Astrocyte (in vitro differentiated cells and primary cell): ENCODE measurements at regions not wholly inside any gene's neighbourhood (a gene's known extent, or its start where the extent isn't known, plus 50 kb on each side); places are given as distances from the start of the nearest gene placed in this dataset.

Source experiments
- CTCF ChIP-seq: IDR thresholded peaks from 2 replicates; pipeline ENCODE4 v1.5.1; 2011; ENCODE audit warnings: low read depth, mild to moderate bottlenecking, inconsistent platforms, low read length, moderate library complexity; ENCODE audit not compliant: insufficient read depth
- EZH2 ChIP-seq: IDR thresholded peaks from 2 replicates; pipeline ENCODE4 v1.6.1; 2012; ENCODE audit warnings: mild to moderate bottlenecking, low read length, inconsistent platforms; ENCODE audit not compliant: insufficient read depth

- TF ChIP-seq CTCF: no peak
- no peak for TF ChIP-seq EZH2
Observed at GRCh38 chr21:36255663-36256062, 64.3 kb upstream of the MORC3 start.
